Activated naive CD4-positive, alpha-beta T cell treated with Interleukin-2 at 50 U/mL for 16 hours (primary cell): ENCODE measurements at regions not wholly inside any gene's neighbourhood (a gene's known extent, or its start where the extent isn't known, plus 50 kb on each side); places are given as distances from the start of the nearest gene placed in this dataset.
"Not testable (repeated sequence)": the region's sequence is repeated elsewhere in the genome, so short reads cannot be mapped to it uniquely, and the experiment has no call there.

Experiments
- DNase-seq: peaks from one replicate; pipeline ENCODE4 v3.0.0-alpha.2; 2020

- no peak for DNase-seq
Observed at GRCh38 chr2:153299809-153300208, 178.8 kb downstream of the RPRM start.

GRCh38 chr2:153299217-153299616 lies 179.3 kb downstream of the RPRM start:
- no peak for DNase-seq

DNA sequence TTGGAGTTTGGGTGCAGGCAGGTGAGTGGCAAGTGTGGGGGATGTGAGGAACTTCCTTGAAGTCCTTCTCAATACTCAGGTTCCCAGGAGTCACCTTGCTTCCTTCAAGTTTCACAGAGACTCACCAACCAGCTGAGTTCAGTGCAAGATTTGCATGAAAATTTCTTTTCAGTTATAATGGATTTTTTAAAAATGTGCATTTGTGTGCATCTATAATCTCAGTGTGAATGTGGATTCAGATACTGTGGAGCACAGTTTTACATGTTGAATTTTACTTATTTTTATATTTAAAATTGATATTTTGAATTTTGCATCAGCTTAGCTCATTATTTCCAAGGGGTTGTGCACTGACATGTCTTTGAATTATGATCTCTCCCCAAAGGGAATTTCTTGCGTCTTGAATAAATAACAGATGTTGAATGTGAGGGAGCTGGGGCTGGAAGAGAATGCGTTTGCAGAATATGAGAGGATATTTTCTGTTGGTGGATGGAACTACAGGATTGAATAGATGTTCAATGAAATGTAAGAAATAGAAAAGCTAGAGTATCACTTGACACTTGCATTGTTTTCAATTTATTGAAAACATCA lies 184.3 kb downstream of the RPRM start:
- no peak for DNase-seq

GRCh38 chr2:153291718-153292117 lies 186.8 kb downstream of the RPRM start:
- no peak for DNase-seq

DNA sequence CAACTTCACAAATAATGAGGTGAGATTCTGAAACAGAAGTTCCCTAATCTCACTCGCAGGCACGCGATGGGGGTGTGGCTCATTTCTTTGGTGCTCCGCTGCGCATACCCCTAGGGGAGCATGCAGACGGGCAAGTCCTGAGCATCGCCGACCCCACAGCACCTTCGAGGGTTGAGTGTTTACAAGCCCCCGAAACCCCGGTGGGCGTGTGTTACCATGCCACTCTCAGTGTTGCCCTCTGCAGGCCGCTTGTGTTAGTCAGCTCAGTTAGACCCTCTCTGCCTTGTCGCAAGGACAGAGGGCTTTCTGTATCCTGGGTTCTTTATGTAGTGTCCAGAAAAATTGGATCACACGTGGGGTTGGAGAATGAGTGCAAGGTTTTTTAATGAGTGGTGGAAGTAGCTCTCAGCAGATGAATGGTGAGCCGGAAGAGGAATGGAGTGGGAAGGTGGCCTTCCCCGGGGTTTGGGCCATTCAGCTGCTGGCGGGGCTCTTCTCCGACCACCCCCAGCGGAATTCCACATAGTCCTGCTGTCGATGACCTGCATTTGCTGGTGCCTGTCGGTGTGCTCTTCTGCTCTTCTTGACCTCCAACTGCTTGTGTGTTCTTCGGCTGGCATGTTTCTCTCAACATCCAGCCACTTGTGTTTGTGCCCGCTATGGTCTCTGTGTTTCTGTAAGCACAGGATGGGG lies 191.3 kb downstream of the RPRM start:
- DNase-seq = no peak

DNA sequence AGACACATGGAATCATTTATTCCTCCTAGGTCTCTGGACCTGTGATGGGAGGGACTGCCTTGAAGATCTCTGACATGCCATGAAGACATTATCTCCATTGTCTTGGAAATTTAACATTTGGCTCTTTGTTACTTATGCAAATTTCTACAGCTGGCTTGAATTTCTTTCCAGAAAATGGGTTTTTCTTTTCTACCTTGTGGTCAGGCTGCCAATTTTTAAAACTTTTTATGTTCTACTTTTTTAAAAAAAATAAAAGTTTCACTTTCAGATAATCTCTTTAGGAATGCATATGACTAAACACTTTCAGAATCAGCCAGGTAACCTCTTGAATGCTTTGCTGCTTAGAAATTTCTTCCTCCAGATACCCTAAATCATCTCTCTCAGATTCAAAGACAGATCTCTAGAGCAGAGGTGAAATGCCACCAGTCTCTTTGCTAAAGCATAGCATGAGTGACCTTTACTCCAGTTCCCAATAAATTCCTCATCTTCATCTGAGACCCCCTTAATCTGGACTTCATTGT lies 209.6 kb downstream of the RPRM start:
- no peak for DNase-seq

DNA sequence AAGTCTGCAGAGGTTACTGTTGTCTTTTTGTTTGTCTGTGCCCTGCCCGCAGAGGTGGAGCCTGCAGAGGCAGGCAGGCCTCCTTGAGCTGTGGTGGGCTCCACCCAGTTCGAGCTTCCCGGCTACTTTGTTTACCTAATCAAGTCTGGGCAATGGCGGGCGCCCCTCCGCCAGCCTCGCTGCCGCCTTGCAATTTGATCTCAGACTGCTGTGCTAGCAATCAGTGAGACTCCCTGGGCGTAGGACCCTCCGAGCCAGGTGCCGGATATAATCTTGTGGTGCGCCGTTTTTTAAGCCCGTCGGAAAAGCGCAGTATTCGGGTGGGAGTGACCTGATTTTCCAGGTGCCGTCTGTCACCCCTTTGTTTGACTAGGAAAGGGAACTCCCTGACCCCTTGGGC lies 221.7 kb downstream of the RPRM start:
- not testable (repeated sequence) for DNase-seq

- not testable (repeated sequence) for DNase-seq
Observed at GRCh38 chr2:153246636-153247035, 231.9 kb downstream of the RPRM start.

DNA sequence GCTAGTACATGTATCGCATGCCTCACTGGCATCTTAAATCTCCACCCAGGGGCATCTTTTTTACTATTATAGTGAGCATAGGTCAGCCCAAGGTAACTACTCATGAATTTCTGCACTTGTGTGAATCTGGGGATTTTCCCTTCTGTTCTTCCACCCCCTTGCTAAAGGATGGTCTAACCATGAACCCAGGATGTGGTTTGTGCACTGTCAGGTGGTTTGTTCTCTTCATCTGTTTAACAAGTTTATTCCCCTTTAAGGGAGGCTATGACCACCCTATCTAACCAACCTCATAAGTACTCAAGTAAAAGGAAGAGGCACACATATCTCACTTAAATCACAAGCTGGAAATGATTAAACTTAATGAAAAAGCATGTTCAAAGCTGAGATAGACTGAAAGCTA lies 243.0 kb downstream of the RPRM start:
- DNase-seq = no peak

DNA sequence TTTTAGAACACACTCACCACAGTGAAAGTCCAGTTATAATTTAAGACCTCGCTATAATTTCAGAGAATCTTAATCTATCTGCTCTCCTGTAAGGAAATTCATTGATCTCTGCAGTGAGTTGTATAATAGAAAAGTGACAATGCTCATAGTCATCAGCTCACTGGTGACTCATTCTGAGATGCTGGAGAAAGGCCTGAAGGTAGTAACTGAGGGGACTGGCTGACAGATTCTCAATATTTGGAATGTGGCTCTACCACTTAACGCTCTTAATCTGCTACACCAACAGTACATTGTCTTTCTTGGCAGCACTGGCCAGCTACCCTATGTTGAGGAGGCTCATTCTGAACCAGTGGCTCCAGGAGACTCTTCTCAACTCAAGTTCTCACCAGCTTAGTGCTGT lies 246.1 kb downstream of the RPRM start:
- no peak for DNase-seq

DNA sequence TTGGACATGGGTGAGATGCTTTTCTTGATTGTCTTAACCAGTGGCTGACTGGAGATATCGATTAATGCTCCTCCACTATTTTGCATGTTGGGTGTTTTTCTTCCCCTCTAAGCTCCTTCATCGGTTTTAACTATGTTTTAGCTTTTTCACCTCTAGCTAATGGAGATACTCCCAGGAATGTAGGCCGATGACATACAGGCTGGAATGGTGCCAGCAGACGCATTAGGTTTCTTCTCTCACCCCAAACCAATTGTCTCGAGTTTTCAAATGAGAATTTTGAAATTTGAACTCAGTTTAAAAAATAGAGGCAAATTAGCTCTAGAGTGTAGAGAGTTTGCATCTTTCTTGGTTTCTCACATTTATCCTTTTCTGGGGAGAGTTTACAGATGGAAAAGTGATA lies 247.6 kb downstream of the RPRM start:
- no peak for DNase-seq

GRCh38 chr2:153228904-153229303 lies 249.7 kb downstream of the RPRM start:
- no peak for DNase-seq

DNA sequence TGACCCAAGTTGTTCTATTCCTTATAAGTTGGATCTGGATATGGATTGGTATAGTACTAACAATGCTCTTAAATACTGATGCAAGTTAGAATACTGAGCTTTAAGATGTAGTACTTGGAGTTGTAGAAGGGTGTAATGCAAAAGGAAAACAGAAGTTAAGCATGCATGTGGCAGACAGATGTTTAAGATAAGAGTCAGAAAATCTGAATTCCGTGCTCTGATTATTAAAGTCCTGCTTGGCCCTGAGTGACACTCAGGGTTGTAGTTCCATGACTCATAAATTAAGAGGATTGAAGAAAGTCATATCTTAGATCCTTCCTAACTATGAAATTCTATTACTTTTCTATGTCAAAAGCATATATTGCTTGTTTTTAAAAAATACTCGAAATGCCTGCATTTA lies 250.6 kb downstream of the RPRM start:
- DNase-seq = no peak

DNA sequence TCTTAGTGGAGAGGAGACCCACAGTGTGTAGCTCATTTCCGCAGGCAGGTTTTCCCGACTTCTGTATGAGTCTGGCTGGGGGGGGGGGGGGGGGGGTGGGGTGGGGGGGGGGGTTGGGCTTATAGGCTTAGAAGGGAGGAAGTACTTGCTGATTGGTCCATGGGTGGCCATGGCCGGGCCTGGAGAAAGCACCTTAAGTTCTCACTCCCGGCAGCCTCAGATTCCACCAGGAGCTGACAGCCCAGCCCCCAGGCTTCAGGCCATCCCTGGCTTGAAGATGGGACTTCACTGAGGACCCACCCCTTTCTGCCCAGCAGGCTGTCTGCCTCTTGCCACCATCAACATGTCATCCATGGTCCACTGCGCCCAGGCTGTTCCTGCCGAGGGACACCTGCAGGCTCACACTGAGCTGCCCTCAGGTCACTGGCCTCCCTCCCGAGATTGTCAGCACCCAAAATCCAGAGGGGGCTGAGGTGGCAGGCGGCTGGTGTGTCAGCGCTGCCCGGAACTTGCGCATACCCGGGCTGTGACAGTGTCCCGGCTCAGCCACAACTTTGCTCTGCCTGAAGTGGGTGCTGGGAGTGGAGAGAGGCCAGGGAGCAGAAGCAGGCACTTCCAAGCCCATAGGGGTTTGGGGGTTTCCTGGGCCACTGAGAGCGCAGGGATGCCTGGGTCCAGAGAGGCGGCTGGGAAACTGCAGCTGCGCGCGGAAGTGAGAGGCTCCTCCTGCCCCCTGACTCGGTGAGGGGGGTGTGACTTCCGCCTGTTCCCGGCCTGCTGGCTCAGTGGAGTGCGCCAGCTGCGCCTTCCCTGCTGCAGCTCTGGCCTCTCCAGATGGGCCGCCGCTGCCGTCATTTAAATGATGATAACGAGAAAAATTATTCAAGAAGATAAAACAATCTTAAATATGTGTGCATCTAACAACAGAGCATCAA lies 256.1 kb downstream of the RPRM start:
- no peak for DNase-seq

GRCh38 chr2:153221506-153221905 lies 257.1 kb downstream of the RPRM start:
- DNase-seq = no peak

DNA sequence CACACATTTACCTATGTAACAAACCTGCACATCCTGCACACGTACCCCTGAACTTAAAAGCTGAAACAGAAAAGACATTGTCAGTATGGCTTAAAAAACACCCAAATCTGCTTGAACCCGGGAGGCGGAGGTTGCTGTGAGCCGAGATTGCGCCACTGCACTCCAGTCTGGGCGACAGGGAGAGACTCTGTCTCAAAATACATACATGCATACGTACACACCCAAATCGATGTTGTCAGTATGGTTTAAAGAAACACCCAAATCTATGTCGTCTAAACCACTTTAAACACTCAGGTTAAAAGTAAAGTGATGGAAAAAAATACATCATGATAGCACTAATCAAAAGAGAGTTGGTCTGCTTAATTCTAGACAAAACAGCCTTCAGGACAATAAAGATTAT lies 257.5 kb downstream of the RPRM start:
- DNase-seq = no peak

- DNase-seq = no peak
Observed at GRCh38 chr2:153218851-153219250, 259.7 kb downstream of the RPRM start.

DNA sequence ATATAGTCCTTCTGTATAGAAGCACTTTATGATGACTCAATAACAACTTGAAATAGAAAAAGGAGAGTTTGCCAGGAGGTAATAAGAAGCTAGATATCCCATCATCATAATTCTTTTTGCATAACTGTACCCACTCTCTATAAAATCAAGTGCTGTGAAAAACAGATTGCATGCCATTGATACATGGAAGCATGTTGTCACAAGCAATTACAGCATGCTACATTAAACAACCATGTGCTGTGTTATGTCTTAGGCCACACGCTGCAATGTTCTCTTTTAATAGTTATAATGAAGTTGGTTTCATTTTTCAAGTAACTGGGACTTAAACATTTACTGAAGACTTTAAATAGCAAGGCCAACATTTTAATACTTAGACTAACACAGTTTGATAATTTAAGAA lies 264.2 kb downstream of the RPRM start:
- no peak for DNase-seq

DNA sequence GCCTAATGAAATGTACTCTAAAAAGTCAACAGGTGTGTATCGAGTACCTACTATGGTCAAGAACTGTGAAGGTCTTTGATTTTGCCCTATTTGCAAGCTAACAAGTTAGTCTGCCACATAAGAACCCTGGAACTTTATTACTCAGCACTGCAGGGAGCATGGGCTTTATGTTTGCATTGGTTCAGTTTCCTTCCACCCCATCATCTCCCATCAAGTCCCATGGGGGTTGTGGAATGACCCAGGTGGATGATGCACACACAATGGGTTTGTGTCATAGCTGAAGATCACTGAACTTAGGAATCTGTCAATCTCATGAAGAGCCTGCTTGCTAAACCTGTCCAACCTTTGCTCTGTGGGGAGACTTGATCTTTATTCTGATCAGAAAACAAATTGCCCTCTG lies 265.5 kb downstream of the RPRM start:
- DNase-seq = no peak

- DNase-seq = no peak
Observed at GRCh38 chr2:153197402-153198386, 280.9 kb downstream of the RPRM start.

- DNase-seq = no peak
Observed at GRCh38 chr2:153196378-153197058, 282.0 kb downstream of the RPRM start.

GRCh38 chr2:153195342-153195741 lies 283.2 kb downstream of the RPRM start:
- no peak for DNase-seq
